ENCODE measurements at regions not wholly inside any gene's neighbourhood (a gene's known extent, or its start where the extent isn't known, plus 50 kb on each side); places are given as distances from the start of the nearest gene placed in this dataset.

- Histone ChIP-seq H3K27ac (ENCODE audit: low read depth, low read length) (no peak overlapping the region), H2BK5ac (ENCODE audit: low read depth, low read length) (no peak overlapping the region), H3K36me3 (ENCODE audit: control insufficient read depth in 2 of 4, insufficient read depth in 4 of 4, low read length in 3 of 4) (no peaks in the 10 kb centered on the region; a peak in 1 of 8 replicates), H2BK120ac (replicated peaks; ENCODE audit: low read depth, low read length) (no peak overlapping the region), H4K5ac (ENCODE audit: insufficient read length, low read depth, low read length) (no peak overlapping the region), H3K23me2 (ENCODE audit: low read depth, low read length) (no peaks in the 10 kb centered on the region; the same call in 1 of the 2 replicates), H2AK5ac (ENCODE audit: low read depth, low read length) (no peak overlapping the region), H2BK15ac (ENCODE audit: low read length) (no peak overlapping the region), H3K4ac (replicated peaks; ENCODE audit: insufficient read length, low read depth, low read length) (no peak overlapping the region), H3K79me1 (ENCODE audit: low read depth, low read length) (no peaks in the 10 kb centered on the region), H3K18ac (ENCODE audit: extremely low read depth, low read length) (no peak overlapping the region), H4K8ac (ENCODE audit: extremely low read depth, insufficient read depth, low read length) (no peak overlapping the region), H3K9me3 (ENCODE audit: insufficient read depth in 2 of 2, low read depth in 1 of 2, low read length in 1 of 2) (peaks cover 27 to 32% of the 10 kb centered on the region in 2 experiments), H4K20me1 (replicated peaks in 1 of 2; ENCODE audit: control insufficient read depth in 1 of 2, insufficient read depth in 2 of 2, low read length in 2 of 2) (no peaks in the 10 kb centered on the region), H3K56ac (replicated peaks; ENCODE audit: insufficient read length, low read depth, low read length) (no peak overlapping the region), H3K79me2 (ENCODE audit: control insufficient read depth in 1 of 2, insufficient read depth in 2 of 2, low read length in 2 of 2) (no peaks in the 10 kb centered on the region), H3K14ac (ENCODE audit: insufficient read length) (no peak overlapping the region), H2BK12ac (ENCODE audit: low read depth, low read length) (no peak overlapping the region), H3K4me3 (ENCODE audit: extremely low read depth in 1 of 4, insufficient read depth in 2 of 4, low read depth in 3 of 4, low read length in 4 of 4) (no peak overlapping the region), H3K4me2 (ENCODE audit: insufficient read depth in 1 of 2, low read depth in 2 of 2, low read length in 2 of 2) (no peak overlapping the region), H2BK20ac (ENCODE audit: low read length) (no peak overlapping the region), H3K9ac (replicated peaks in 1 of 4; ENCODE audit: extremely low read depth in 1 of 4, low read depth in 3 of 4, low read length in 3 of 4) (no peak overlapping the region), H3K23ac (ENCODE audit: insufficient read length) (no peak overlapping the region), H3K27me3 (replicated peaks in 1 of 4; ENCODE audit: control insufficient read depth in 3 of 4, extremely low read depth in 1 of 4, insufficient read depth in 3 of 4, low read length in 3 of 4) (no peaks in the 10 kb centered on the region), H2AFZ (ENCODE audit: low read length) (no peak overlapping the region), H4K91ac (replicated peaks; ENCODE audit: insufficient read length, low read length) (no peak overlapping the region), H3K4me1 (replicated peaks in 1 of 4; ENCODE audit: control insufficient read depth in 3 of 4, insufficient read depth in 4 of 4, low read length in 3 of 4) (no peaks in the 10 kb centered on the region)
- POLR2A ChIA-PET (ENCODE audit: partially characterized antibody): no interaction called here
- no peak for TF ChIP-seq KDM1A (IDR thresholded peaks at IDR 0.05; ENCODE audit: borderline replicate concordance, low read length)
- no peak for TF ChIP-seq CEBPB (IDR thresholded peaks at IDR 0.05; ENCODE audit: low read depth, low read length)
- no peak for TF ChIP-seq EZH2 (IDR thresholded peaks at IDR 0.05; ENCODE audit: low read depth, low read length, severe bottlenecking)
- TF ChIP-seq RNF2 (IDR thresholded peaks at IDR 0.05; ENCODE audit: borderline replicate concordance, low read depth, low read length, missing control alignments, poor library complexity, severe bottlenecking): no peak
- TF ChIP-seq BRCA1 (IDR thresholded peaks at IDR 0.05; ENCODE audit: low read depth, low read length): no peak
- TF ChIP-seq BCL11A (IDR thresholded peaks at IDR 0.05; ENCODE audit: low read depth in 2 of 2, low read length in 2 of 2): no peak
- FAIRE-seq (no peak), DNase-seq (ENCODE audit: low read depth in 1 of 2, low spot score in 2 of 2) (no peak)
- CTCF ChIA-PET (ENCODE audit: partially characterized antibody): no interaction called here
- WGBS, 2 experiments (ENCODE audit: extremely low coverage in 1 of 2, insufficient coverage in 1 of 2, insufficient read length in 1 of 2, insufficient replicate concordance in 2 of 2, low coverage in 1 of 2, low lambda C conversion rate in 2 of 2, missing lambda C conversion rate in 1 of 2): no CpG with 5 or more reads among the region's 55 CpGs
Observed at GRCh38 chr1:125087247-125087646, 3902.5 kb downstream of the SRGAP2C start.

Measured in H1 (cell line).